ENCODE measurements at regions not wholly inside any gene's neighbourhood (a gene's known extent, or its start where the extent isn't known, plus 50 kb on each side); places are given as distances from the start of the nearest gene placed in this dataset.

DNA sequence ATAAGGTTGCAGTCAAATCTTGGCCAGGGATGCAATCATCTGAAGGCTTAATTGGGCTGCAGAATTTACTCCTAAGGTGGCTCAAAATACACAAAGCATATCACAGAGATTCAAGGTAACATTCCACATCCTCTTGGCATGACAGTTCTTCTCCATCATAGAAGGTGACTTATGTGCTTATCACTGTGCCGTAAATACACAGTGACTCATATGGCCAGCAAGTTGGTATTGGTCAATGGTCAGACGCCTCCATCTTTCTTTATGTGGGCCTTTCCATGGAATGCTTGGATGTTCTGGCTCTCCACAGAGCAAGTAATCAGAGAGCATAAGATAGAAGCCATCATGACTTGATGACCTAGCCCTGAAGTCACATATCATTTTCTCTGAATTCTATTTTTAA is 168.8 kb upstream of the ST8SIA2 start:
- DNase-seq (ENCODE audit: low read depth): no peak

GRCh38 chr15:92226020-92226612 is 167.6 kb upstream of the ST8SIA2 start:
- DNase-seq (ENCODE audit: low read depth): no peak

DNA sequence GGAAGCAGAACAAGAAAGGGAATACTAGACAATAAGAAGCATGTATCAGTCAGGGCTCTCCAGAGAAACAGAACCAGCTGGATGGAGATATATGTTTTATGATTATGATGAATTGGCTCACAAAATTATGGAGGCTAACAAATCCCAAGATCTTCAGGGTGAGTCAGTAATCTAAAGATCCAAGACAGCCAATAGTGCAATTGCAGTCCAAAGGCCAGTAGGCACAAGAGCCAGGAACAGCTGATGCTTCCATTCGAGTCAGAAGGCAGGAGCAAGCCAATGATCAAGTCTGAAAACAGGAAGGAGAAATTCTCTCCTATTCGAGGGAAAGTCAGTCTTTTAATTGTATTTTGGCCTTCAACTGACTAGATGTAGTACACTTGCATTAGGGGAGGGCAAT is 164.9 kb upstream of the ST8SIA2 start:
- DNase-seq (ENCODE audit: low read depth): no peak

- DNase-seq (ENCODE audit: low read depth): no peak
Observed at GRCh38 chr15:92231461-92231860, 162.2 kb upstream of the ST8SIA2 start.

- DNase-seq (ENCODE audit: low read depth): no peak
Observed at GRCh38 chr15:92232317-92232716, 161.4 kb upstream of the ST8SIA2 start.

DNA sequence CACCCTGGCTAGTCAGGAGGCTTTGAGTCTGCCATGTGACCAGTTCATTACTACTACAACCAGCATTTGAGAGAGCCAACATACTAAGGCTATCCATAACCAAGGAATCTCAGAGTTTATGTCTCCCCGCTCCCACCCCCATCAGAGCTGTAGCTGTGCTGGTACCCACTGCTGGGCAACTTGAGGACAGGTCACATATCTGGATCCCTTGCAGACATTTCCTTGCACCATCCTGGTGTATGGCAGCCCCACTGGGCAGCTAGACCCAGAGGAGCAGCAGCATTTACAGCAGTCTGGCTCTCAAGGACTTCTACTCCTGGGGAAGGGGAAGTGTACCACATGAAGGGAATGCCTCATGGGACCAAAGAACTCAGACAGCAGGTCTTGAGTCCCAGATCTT is 160.8 kb upstream of the ST8SIA2 start:
- no peak for DNase-seq (ENCODE audit: low read depth)

DNA sequence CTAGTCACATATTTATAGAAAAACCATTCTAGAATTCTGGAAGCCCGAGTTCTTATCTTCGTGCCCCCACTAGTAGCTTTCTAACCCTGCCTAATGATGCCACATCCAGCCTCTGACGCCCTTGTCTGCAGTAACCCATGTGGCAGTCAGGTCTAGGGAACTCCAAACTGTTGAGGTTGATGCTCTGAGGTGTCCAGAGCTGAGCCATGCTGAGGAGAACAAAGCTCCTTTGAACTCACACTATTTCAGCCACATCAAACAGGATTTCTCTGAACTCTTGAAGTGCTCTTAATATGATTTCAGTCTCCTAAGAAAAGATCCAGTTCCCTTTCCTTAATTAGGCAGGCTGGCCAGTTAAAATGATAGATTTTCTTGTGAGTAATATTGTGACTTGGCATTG is 150.5 kb upstream of the ST8SIA2 start:
- DNase-seq (ENCODE audit: low read depth): no peak

DNA sequence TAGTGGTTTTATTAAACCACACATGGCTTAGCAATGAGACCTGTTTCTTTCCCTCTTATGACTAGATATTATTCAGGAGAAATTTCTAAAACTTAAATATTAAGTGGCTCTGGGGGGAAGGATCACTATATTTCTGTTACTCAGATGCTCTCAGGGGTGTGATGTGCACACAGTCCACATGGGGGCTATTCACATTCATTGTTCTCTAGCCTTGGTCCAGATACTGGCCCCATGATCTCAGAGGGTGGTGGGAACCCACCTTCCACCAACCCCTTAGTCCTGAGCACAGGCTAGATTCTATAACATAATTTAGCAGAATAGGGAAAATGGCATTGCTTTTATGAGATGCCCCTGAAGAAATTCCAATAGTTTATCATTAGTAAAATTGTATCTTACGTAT is 149.0 kb upstream of the ST8SIA2 start:
- DNase-seq (ENCODE audit: low read depth): no peak

- DNase-seq (ENCODE audit: low read depth): no peak
Observed at GRCh38 chr15:92247649-92248242, 145.9 kb upstream of the ST8SIA2 start.

DNA sequence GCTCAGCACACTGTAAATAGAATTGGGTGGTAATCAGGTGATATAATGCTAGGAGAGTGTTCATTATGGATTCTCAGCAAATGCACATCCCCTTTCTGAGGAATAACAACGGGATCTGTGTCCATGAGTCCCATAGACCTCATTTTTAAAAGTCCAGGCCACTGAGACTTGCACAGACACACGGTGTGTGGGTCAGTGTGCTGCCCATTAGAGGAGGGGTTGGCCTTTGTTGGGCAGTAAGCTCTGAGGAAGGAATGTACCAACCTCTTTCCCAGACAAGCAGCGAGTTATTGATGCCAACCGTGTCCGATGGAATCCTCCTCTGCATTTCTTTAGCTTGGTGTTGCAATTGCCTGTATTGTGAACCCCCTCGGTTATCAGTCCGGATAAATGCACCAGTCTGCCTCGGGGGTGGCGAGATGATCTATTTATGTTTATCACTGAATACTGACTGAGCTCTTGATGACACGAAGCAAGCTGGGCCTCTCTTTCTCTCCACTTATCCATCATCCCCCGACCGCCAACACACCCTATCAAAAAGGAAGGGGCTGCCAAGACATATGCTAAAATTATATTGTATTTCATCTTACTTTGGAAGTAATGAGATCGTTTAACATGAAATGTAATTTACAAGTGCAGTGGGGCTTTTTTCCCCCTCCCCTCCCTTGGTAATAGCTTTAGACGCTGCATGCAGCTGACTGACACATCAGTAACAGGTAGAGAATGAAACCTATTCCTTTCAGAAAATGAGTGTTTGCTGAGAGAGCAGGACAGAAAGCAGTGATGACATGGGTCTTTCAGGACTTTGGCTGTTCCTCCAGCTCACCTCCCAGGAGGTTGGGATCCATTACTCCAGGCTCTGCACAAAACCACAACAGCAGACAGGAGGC is 126.6 kb upstream of the ST8SIA2 start:
- DNase-seq (ENCODE audit: low read depth): no peak

GRCh38 chr15:92268900-92269299 is 124.8 kb upstream of the ST8SIA2 start:
- DNase-seq (ENCODE audit: low read depth): no peak

DNA sequence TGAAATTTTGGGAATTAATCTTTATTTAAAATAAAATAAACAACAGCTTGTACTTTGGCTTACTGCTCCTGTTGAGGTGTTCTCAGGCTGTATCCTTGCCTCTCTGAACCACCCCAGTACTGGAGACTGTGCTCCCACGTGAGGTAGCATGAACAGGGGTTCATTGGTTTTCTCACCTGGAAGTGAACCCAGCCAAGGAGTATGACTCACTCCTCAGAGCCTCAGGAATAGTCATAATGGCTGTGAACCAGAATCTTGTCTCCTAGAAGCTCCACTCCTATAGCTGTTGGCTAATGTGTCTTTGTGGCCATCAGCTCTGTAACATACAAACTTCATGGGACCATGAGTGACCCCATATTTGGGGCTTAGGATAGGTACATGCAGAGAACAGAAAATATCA is 122.5 kb upstream of the ST8SIA2 start:
- no peak for DNase-seq (ENCODE audit: low read depth)

GRCh38 chr15:92272106-92272505 is 121.6 kb upstream of the ST8SIA2 start:
- DNase-seq (ENCODE audit: low read depth): no peak

DNA sequence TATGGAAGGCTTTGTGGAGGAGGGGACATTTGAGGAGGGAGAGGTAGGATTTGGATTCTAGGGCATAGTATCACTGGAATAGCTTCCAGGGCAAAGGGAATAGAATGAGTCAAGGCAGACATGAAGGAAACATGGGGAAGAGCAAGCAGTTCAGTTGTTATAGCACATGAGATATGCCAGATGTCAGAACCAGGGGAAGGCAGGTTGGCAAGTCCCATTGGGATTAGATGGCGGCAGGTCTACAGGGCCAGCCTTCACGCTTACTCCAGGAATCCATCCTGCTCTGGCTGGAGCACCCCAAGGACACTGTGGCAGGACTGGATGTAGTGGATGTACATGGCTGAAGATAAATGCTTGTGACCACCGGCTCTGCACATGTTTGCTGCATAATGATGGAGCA is 120.4 kb upstream of the ST8SIA2 start:
- no peak for DNase-seq (ENCODE audit: low read depth)

- DNase-seq (ENCODE audit: low read depth): no peak
Observed at GRCh38 chr15:92273723-92274122, 120.0 kb upstream of the ST8SIA2 start.

GRCh38 chr15:92277776-92278175 is 115.9 kb upstream of the ST8SIA2 start:
- DNase-seq (ENCODE audit: low read depth): no peak

GRCh38 chr15:92283813-92284212 is 109.9 kb upstream of the ST8SIA2 start:
- no peak for DNase-seq (ENCODE audit: low read depth)

- no peak for DNase-seq (ENCODE audit: low read depth)
Observed at GRCh38 chr15:92288755-92289154, 104.9 kb upstream of the ST8SIA2 start.

DNA sequence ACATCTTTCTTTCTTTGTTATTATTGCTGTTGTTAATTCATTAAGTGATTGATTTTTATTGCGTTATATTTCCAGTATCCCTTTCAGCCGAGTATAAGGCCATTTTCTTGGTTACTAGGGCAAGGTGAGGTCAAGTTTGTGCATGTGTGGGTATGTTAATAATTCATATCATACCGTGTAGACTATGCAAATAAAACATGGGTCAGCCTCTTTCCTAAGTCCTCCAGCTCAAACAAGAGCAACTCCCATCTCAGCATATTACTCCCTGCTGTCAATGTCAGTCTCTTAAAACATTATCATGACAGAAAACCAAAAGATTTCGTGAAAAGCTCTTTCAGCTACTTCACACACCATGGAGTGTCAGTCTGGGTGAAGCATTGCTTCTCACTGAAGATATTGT is 103.9 kb upstream of the ST8SIA2 start:
- no peak for DNase-seq (ENCODE audit: low read depth)

DNA sequence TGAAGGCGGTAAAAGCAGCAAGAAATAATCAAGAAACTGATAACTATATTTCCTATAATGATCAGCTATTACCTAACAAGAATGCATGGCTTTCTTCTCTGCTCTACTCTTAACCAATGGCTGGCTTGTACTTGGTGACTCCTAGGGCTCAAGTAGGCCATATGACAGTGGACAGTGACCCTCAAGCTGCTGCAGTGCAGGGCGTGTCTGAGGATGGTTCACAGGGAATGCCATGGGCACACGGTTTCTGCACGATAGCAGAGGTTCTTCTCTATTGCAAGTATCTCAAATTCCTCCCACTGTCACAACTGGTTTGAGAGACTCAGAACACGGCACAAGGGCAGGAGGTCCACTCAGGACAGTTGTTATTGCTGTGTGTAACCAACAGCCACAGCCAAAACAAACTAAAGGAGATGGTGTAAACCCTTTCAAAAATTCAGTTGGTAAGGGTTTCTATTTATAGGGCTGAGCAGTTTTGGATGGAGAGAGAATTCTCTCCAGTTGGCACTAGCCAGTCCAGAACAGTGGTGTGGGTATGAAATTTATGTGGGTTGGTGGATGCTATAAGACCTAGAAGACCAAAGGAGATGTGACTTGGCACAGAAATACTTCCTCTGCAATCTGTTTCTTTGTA is 103.2 kb upstream of the ST8SIA2 start:
- DNase-seq (ENCODE audit: low read depth): no peak

DNA sequence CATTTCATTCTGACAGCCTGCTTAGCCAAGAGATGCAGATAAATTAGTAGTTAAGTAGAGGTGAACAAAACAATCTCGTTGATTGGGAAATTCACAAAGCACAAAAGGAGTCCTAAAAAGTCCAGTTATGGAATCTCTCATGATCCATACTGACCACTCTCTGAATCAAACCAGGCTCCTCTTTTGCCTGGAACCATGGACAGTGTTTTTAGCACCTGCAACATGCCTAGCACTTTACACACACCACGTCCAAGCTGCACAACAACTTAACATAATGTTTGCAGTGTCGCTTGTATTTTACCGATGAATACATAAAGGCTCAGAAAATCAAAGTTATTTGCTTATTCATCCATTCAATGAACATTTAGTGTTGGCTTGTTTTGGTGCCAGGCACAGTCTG is 101.8 kb upstream of the ST8SIA2 start:
- DNase-seq (ENCODE audit: low read depth): no peak

GRCh38 chr15:92294759-92295158 is 98.9 kb upstream of the ST8SIA2 start:
- DNase-seq (ENCODE audit: low read depth): no peak

Measured in forelimb muscle (tissue), 1 donor.